Superior temporal gyrus (tissue), 1 donor: ENCODE measurements at regions not wholly inside any gene's neighbourhood (a gene's known extent, or its start where the extent isn't known, plus 50 kb on each side); places are given as distances from the start of the nearest gene placed in this dataset.
A peak's percentile ranks its signal among the peaks of the same experiment; 100 is the strongest.
"Not testable (repeated sequence)": the region's sequence is repeated elsewhere in the genome, so short reads cannot be mapped to it uniquely, and the experiment has no call there.

Source experiments
- DNase-seq: peaks from one replicate; pipeline ENCODE4 v3.0.0-alpha.2; 2016; ENCODE audit errors: extremely low spot score

GRCh38 chr15:87672309-87673288, 583.9 kb downstream of the NTRK3 start:
- peak; percentile 54 for DNase-seq

GRCh38 chr15:87671289-87671688, 585.2 kb downstream of the NTRK3 start:
- no peak for DNase-seq

- DNase-seq, result peak; percentile 62
These were observed 586.7 kb downstream of the NTRK3 start for GRCh38 chr15:87669846-87670245.

GRCh38 chr15:87668768-87669564, 587.6 kb downstream of the NTRK3 start:
- not testable (repeated sequence) for DNase-seq

- DNase-seq, result no peak
These were observed 588.9 kb downstream of the NTRK3 start for GRCh38 chr15:87667643-87668042.

GRCh38 chr15:87662575-87662974, 594.0 kb downstream of the NTRK3 start:
- no peak for DNase-seq

GRCh38 chr15:87661454-87662355, 594.8 kb downstream of the NTRK3 start:
- no peak for DNase-seq

GRCh38 chr15:87660251-87661129, 596.0 kb downstream of the NTRK3 start:
- DNase-seq, result no peak

GRCh38 chr15:87656372-87656771, 600.2 kb downstream of the NTRK3 start:
- DNase-seq, result no peak

- DNase-seq, result no peak
These were observed 602.9 kb downstream of the NTRK3 start for GRCh38 chr15:87653646-87654045.

- no peak for DNase-seq
These were observed 607.4 kb downstream of the NTRK3 start for GRCh38 chr15:87649175-87649574.

- DNase-seq, result no peak
These were observed 608.3 kb downstream of the NTRK3 start for GRCh38 chr15:87648278-87648677.

GRCh38 chr15:87645723-87646122, 610.8 kb downstream of the NTRK3 start:
- DNase-seq, result no peak

- not testable (repeated sequence) for DNase-seq
These were observed 613.5 kb downstream of the NTRK3 start for GRCh38 chr15:87642997-87643396.

GRCh38 chr15:87639305-87640011, 617.1 kb downstream of the NTRK3 start:
- no peak for DNase-seq

GRCh38 chr15:87638554-87639083, 617.9 kb downstream of the NTRK3 start:
- DNase-seq, result peak; percentile 18

- no peak for DNase-seq
These were observed 622.2 kb downstream of the NTRK3 start for GRCh38 chr15:87634361-87634760.

GRCh38 chr15:87633525-87633924, 623.0 kb downstream of the NTRK3 start:
- no peak for DNase-seq

GRCh38 chr15:87632364-87632763, 624.2 kb downstream of the NTRK3 start:
- DNase-seq, result no peak

GRCh38 chr15:87631775-87632174, 624.8 kb downstream of the NTRK3 start:
- no peak for DNase-seq
